Prostate gland (tissue), 2 donors: ENCODE measurements at regions not wholly inside any gene's neighbourhood (a gene's known extent, or its start where the extent isn't known, plus 50 kb on each side); places are given as distances from the start of the nearest gene placed in this dataset.
"Not testable (repeated sequence)": the region's sequence is repeated elsewhere in the genome, so short reads cannot be mapped to it uniquely, and the experiment has no call there.

Experiments
- POLR2A ChIP-seq: fragments of 450-650 bp; IDR thresholded peaks from one replicate; pipeline ENCODE4 v1.6.1; 2016; ENCODE audit warnings: antibody characterized with exemption, mild to moderate bottlenecking
- TF ChIP-seq, protein P1 (sequence below), 4 experiments: fragments of 200-600 bp in 2 of 4; fragments of 450-650 bp in 2 of 4; sonication (generic) in 2 of 4; IDR thresholded peaks; 1 replicate in 3 of 4; 2 replicates in 1 of 4; pipeline ENCODE4 v1.5.1; 2016 to 2019; ENCODE audit warnings: antibody characterized with exemption in 4 of 4, mild to moderate bottlenecking in 2 of 4, moderate library complexity in 2 of 4

DNA sequence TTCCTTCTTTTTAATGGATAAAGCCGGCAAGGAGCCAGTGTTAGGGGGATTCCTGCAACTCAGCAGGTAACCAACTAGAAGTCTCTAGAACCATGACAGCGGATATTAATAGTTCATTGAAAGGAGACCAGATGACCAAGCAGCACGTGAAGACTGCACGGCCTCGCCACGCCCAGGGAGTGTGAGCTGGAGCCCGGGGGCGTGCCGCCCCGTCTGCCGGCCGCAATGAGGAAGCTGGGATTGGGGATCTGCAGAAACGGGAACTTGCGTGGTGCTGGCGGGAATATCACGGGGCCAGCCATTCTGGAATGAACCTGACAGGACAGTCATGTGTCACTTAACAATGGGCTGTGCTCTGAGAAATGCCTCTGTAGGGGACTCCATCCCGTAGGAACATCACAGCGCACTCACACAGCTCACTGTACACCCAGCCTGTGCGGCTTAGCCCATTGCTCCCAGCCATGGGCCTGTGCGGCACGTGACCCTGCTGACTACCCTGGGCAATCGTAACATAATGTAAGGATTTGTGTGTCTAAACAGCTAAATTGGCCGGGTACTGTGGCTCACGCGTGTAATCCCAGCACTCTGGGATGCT, 4092.8 kb upstream of the TPTE start:
- TF ChIP-seq, protein P1, sequence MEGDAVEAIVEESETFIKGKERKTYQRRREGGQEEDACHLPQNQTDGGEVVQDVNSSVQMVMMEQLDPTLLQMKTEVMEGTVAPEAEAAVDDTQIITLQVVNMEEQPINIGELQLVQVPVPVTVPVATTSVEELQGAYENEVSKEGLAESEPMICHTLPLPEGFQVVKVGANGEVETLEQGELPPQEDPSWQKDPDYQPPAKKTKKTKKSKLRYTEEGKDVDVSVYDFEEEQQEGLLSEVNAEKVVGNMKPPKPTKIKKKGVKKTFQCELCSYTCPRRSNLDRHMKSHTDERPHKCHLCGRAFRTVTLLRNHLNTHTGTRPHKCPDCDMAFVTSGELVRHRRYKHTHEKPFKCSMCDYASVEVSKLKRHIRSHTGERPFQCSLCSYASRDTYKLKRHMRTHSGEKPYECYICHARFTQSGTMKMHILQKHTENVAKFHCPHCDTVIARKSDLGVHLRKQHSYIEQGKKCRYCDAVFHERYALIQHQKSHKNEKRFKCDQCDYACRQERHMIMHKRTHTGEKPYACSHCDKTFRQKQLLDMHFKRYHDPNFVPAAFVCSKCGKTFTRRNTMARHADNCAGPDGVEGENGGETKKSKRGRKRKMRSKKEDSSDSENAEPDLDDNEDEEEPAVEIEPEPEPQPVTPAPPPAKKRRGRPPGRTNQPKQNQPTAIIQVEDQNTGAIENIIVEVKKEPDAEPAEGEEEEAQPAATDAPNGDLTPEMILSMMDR (IDR thresholded peaks at IDR 0.05), result not testable (repeated sequence)
- TF ChIP-seq POLR2A, result not testable (repeated sequence)
